Muscle layer of duodenum (tissue), 2 donors: ENCODE measurements at regions not wholly inside any gene's neighbourhood (a gene's known extent, or its start where the extent isn't known, plus 50 kb on each side); places are given as distances from the start of the nearest gene placed in this dataset.

Source experiments
- H3K27ac ChIP-seq: one replicate; pipeline ENCODE4 v1.7.0; 2013; ENCODE audit warnings: mild to moderate bottlenecking, low read length
- H3K27me3 ChIP-seq: one replicate; pipeline ENCODE4 v1.7.0; 2013; ENCODE audit warnings: low read depth, mild to moderate bottlenecking, control low read depth, low read length
- H3K36me3 ChIP-seq, 2 donors: one replicate each; pipeline ENCODE4 v1.7.0; 2013; ENCODE audit warnings: low read length in 2 of 2, control low read depth in 1 of 2, mild to moderate bottlenecking in 1 of 2; ENCODE audit not compliant: insufficient read depth in 2 of 2, control insufficient read depth in 1 of 2
- H3K4me1 ChIP-seq, 2 donors: one replicate each; pipeline ENCODE4 v1.7.0; 2013; ENCODE audit warnings: low read length in 2 of 2, mild to moderate bottlenecking in 2 of 2, control low read depth in 1 of 2, moderate library complexity in 1 of 2; ENCODE audit not compliant: insufficient read depth in 2 of 2, control insufficient read depth in 1 of 2
- H3K4me3 ChIP-seq, 2 donors: one replicate each; pipeline ENCODE4 v1.7.0; 2013; ENCODE audit warnings: low read length in 2 of 2, low read depth in 1 of 2, mild to moderate bottlenecking in 1 of 2
- H3K9me3 ChIP-seq, 2 donors: one replicate each; pipeline ENCODE4 v1.7.0; 2013; ENCODE audit warnings: low read length in 2 of 2, control low read depth in 1 of 2, mild to moderate bottlenecking in 1 of 2; ENCODE audit not compliant: control insufficient read depth in 1 of 2
- donor health status: healthy.

- Histone ChIP-seq H3K27me3 (no peaks in the 10 kb centered on the region), H3K27ac (no peak overlapping the region), H3K4me1 (no peaks in the 10 kb centered on the region), H3K4me3 (no peak overlapping the region), H3K9me3 (no peaks in the 10 kb centered on the region), H3K36me3 (no peaks in the 10 kb centered on the region)
Observed at GRCh38 chr2:53188851-53189510, 578.6 kb upstream of the CHAC2 start.

GRCh38 chr2:53183581-53183980 is 584.0 kb upstream of the CHAC2 start:
- no peak overlapping the region for H3K27ac ChIP-seq
- H3K4me3 ChIP-seq: no peak overlapping the region
- H3K27me3 ChIP-seq: no peaks in the 10 kb centered on the region
- no peaks in the 10 kb centered on the region for H3K36me3 ChIP-seq
- H3K4me1 ChIP-seq: no peaks in the 10 kb centered on the region
- no peaks in the 10 kb centered on the region for H3K9me3 ChIP-seq

- Histone ChIP-seq H3K36me3 (no peaks in the 10 kb centered on the region), H3K27me3 (no peaks in the 10 kb centered on the region), H3K27ac (no peak overlapping the region), H3K4me1 (no peaks in the 10 kb centered on the region), H3K4me3 (no peak overlapping the region), H3K9me3 (no peaks in the 10 kb centered on the region)
Observed at GRCh38 chr2:53182601-53183000, 585.0 kb upstream of the CHAC2 start.

- Histone ChIP-seq H3K4me3 (no peak overlapping the region), H3K27ac (no peak overlapping the region), H3K27me3 (no peaks in the 10 kb centered on the region), H3K4me1 (no peaks in the 10 kb centered on the region), H3K36me3 (no peaks in the 10 kb centered on the region), H3K9me3 (no peaks in the 10 kb centered on the region)
Observed at GRCh38 chr2:53181759-53182158, 585.8 kb upstream of the CHAC2 start.

- no peaks in the 10 kb centered on the region for H3K4me1 ChIP-seq
- no peaks in the 10 kb centered on the region for H3K36me3 ChIP-seq
- no peaks in the 10 kb centered on the region for H3K27me3 ChIP-seq
- H3K27ac ChIP-seq: no peak overlapping the region
- H3K9me3 ChIP-seq: no peaks in the 10 kb centered on the region
- no peak overlapping the region for H3K4me3 ChIP-seq
Observed at GRCh38 chr2:53177327-53177726, 590.3 kb upstream of the CHAC2 start.

- no peaks in the 10 kb centered on the region for H3K9me3 ChIP-seq
- H3K4me3 ChIP-seq: no peak overlapping the region
- H3K4me1 ChIP-seq: no peaks in the 10 kb centered on the region
- no peak overlapping the region for H3K27ac ChIP-seq
- no peaks in the 10 kb centered on the region for H3K36me3 ChIP-seq
- no peaks in the 10 kb centered on the region for H3K27me3 ChIP-seq
Observed at GRCh38 chr2:53174539-53174938, 593.1 kb upstream of the CHAC2 start.

GRCh38 chr2:53173698-53174455 is 593.7 kb upstream of the CHAC2 start:
- Histone ChIP-seq H3K4me3 (no peak overlapping the region), H3K4me1 (no peaks in the 10 kb centered on the region), H3K36me3 (no peaks in the 10 kb centered on the region), H3K27me3 (no peaks in the 10 kb centered on the region), H3K27ac (no peak overlapping the region), H3K9me3 (no peaks in the 10 kb centered on the region)

GRCh38 chr2:53173091-53173490 is 594.5 kb upstream of the CHAC2 start:
- no peaks in the 10 kb centered on the region for H3K27me3 ChIP-seq
- H3K4me3 ChIP-seq: no peak overlapping the region
- H3K4me1 ChIP-seq: no peaks in the 10 kb centered on the region
- no peaks in the 10 kb centered on the region for H3K9me3 ChIP-seq
- H3K27ac ChIP-seq: no peak overlapping the region
- H3K36me3 ChIP-seq: no peaks in the 10 kb centered on the region

GRCh38 chr2:53170466-53170865 is 597.1 kb upstream of the CHAC2 start:
- no peaks in the 10 kb centered on the region for H3K36me3 ChIP-seq
- no peaks in the 10 kb centered on the region for H3K27me3 ChIP-seq
- H3K9me3 ChIP-seq: no peaks in the 10 kb centered on the region
- H3K4me1 ChIP-seq: no peaks in the 10 kb centered on the region
- no peak overlapping the region for H3K4me3 ChIP-seq
- H3K27ac ChIP-seq: no peak overlapping the region

- Histone ChIP-seq H3K4me1 (no peaks in the 10 kb centered on the region), H3K27ac (no peak overlapping the region), H3K9me3 (no peaks in the 10 kb centered on the region), H3K27me3 (no peaks in the 10 kb centered on the region), H3K36me3 (no peaks in the 10 kb centered on the region), H3K4me3 (no peak overlapping the region)
Observed at GRCh38 chr2:53167227-53167626, 600.4 kb upstream of the CHAC2 start.

GRCh38 chr2:53150146-53150545 is 617.5 kb upstream of the CHAC2 start:
- Histone ChIP-seq H3K4me1 (no peaks in the 10 kb centered on the region), H3K36me3 (no peaks in the 10 kb centered on the region), H3K27ac (no peak overlapping the region), H3K27me3 (no peaks in the 10 kb centered on the region), H3K9me3 (peaks cover 0 to 2% of the 10 kb centered on the region in 2 donors), H3K4me3 (no peak overlapping the region)

GRCh38 chr2:53148221-53148620 is 619.4 kb upstream of the CHAC2 start:
- H3K4me1 ChIP-seq: no peaks in the 10 kb centered on the region
- H3K36me3 ChIP-seq: no peaks in the 10 kb centered on the region
- no peaks in the 10 kb centered on the region for H3K9me3 ChIP-seq
- no peak overlapping the region for H3K4me3 ChIP-seq
- no peaks in the 10 kb centered on the region for H3K27me3 ChIP-seq
- no peak overlapping the region for H3K27ac ChIP-seq
